VCaP (cell line): ENCODE measurements at regions not wholly inside any gene's neighbourhood (a gene's known extent, or its start where the extent isn't known, plus 50 kb on each side); places are given as distances from the start of the nearest gene placed in this dataset.

ENCODE experiments used
- H3K27ac ChIP-seq: fragments of 450-650 bp; 2 replicates; pipeline ENCODE4 v1.5.1; 2017
- TF ChIP-seq, protein P1 (sequence below): fragments of 450-650 bp; conservative IDR thresholded peaks from 2 replicates; pipeline ENCODE4 v1.5.1; 2017; ENCODE audit warnings: mild to moderate bottlenecking, moderate library complexity

DNA sequence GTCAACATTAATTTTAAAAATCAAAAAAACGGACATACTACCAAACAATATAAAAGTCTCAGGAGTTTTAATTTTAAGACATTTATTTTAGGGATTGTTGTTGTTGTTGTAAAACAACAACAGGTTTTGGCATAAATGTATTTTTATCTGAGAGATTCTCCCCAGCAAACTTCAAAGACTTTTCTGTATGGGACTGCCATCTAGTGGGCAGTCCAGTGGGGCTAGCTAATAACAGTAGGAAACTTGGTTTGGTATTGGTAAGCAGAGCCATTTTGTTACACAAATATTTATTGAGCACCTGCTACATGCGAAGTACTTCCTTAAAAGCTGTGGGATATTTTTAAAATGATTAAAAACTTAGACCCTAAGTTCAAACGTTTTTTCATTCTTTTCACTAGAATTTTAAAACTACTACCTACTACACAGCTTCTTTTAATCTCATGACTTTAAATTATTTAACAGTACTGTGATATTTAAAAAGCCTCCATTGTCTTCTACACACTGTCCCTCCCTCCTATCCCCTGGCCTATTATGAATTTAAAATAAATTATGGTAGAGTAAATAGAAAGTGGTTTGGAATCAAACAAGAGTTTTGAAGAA is 1028.4 kb upstream of the INTU start:
- TF ChIP-seq, protein P1, sequence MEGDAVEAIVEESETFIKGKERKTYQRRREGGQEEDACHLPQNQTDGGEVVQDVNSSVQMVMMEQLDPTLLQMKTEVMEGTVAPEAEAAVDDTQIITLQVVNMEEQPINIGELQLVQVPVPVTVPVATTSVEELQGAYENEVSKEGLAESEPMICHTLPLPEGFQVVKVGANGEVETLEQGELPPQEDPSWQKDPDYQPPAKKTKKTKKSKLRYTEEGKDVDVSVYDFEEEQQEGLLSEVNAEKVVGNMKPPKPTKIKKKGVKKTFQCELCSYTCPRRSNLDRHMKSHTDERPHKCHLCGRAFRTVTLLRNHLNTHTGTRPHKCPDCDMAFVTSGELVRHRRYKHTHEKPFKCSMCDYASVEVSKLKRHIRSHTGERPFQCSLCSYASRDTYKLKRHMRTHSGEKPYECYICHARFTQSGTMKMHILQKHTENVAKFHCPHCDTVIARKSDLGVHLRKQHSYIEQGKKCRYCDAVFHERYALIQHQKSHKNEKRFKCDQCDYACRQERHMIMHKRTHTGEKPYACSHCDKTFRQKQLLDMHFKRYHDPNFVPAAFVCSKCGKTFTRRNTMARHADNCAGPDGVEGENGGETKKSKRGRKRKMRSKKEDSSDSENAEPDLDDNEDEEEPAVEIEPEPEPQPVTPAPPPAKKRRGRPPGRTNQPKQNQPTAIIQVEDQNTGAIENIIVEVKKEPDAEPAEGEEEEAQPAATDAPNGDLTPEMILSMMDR: peak; percentile 83
- H3K27ac ChIP-seq: no peak overlapping the region

DNA sequence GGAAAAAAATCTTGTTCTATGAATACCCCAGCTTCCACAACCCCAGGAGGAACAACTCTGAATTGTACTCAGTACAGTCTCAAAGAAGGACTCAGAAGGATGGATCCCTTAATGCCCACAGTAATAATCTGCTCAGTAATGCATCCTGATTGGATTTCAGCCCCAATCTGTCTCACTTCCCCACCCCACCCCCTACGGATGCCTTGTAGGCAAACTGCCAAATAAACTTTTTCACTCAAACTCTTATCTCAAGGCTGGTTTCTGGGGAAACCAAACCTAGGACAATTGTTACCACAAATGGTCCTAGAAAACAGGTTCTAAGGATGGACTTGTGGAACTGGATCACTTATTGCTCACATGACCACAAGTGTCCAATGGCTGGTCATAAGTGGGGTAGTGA is 1021.8 kb upstream of the INTU start:
- TF ChIP-seq, protein P1: no peak
- H3K27ac ChIP-seq: no peak overlapping the region

DNA sequence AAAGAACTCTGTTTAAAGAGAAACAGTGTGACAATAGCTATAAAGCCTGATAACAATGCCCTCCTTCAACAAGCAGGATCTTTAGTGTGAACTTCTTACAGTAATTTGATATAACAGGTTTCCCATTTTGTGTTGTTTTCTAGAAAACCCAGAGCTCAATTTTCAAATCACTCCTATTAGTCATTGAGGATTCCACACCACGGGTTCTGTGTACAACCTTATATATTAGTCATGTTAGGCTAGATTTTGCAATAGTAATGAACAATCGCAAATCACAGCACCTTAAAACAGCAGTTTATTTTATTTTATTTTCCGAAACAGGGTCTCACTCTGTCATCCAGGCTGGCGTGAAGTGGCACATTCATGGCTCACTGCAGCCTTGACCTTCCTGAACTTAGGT is 1020.9 kb upstream of the INTU start:
- no peak overlapping the region for H3K27ac ChIP-seq
- TF ChIP-seq, protein P1: no peak

DNA sequence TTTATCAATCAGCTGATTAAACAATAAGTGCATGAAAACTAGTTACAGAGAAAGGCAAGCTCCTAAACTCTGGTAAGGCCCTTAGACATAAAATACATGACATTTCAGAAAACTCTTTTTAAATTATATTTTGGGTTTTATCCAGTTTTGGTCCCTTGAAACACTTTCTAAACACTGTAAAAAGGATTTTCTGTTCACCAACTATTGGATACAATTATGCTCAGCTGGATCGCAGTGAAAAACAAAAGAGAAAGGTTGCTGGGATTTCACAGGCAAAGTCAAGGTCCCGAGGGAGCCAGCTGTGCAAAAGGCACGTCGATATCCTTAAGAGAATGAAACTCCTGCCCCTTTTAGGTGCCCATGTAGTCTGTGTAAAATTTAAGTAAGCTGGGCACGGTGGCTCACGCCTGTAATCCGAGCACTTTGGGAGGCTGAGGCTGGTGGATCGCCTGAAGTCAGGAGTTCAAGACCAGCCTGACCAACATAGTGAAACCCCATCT is 1018.4 kb upstream of the INTU start:
- TF ChIP-seq, protein P1: no peak
- H3K27ac ChIP-seq: no peak overlapping the region

DNA sequence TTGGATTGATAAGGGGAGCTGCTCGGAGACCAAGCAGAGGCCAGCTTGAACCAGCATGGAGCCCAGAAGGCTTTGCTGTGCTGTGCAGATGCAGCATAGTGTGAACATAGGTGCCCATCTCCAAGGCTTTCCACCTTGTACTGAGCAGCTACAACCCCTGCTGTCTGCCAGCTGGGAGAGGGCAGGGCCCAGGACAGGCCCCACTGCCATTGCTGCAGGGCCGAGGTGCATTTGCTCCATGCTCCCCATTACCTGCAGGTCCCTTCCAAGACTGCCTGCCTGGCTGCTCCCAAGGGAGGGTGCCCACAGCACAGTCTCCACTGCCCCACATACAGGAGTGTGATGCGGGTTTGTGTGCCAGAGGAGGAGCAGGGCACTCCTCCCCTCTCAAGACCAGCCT is 1016.0 kb upstream of the INTU start:
- H3K27ac ChIP-seq: no peak overlapping the region
- TF ChIP-seq, protein P1: no peak

DNA sequence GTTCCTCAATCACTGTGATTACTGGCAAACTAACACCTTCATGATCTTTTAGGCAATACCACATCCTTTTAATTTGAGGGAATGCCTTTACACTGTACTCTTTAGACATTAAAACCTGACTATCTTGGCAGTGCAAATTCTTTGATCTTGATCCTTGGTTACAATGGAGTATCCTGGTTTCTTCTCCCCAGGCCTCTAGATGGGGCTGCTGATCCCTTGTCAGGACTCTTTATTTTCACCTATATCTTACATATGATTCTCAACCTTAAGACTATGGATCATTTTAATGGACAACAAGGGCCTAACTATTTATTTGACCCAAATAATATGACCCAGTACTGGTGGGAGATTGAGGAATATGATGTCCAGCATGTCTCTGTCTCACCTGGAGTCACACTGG is 1005.5 kb upstream of the INTU start:
- TF ChIP-seq, protein P1: no peak; the same call in 1 of the 2 replicates
- no peak overlapping the region for H3K27ac ChIP-seq

DNA sequence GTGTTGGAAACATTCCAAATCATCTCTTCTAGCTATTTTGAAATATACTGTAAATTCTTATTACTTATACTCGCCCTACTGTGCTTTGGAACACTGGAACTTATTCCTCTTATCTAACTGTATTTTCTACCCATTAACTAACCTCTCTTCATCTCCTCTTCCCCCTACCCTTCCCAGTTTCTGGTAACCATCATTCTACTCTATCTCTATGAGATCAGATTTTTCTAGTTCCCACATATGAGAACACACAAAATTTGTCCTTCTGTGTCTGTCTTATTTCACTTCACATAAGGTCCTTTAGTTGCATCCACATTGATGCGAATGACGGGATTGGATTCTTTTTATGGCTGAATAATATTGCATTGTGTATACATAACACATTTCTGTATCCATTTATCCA is 1003.8 kb upstream of the INTU start:
- no peak overlapping the region for H3K27ac ChIP-seq
- TF ChIP-seq, protein P1: no peak
